HL-60 (cell line): ENCODE measurements at regions not wholly inside any gene's neighbourhood (a gene's known extent, or its start where the extent isn't known, plus 50 kb on each side); places are given as distances from the start of the nearest gene placed in this dataset.

Experiments used
- POLR2AphosphoS5 ChIP-seq: IDR thresholded peaks from 2 replicates; pipeline ENCODE4 v1.6.1; 2012; ENCODE audit warnings: low read depth
- SPI1 ChIP-seq: IDR thresholded peaks from 2 replicates; pipeline ENCODE4 v1.6.1; 2012; ENCODE audit warnings: low read depth, mild to moderate bottlenecking, borderline replicate concordance
- TF ChIP-seq, protein P1 (sequence below): IDR thresholded peaks from one replicate; pipeline ENCODE4 v1.5.1; 2011; ENCODE audit warnings: low read length, control low read depth, inconsistent platforms; ENCODE audit not compliant: insufficient read depth
- TF ChIP-seq, protein P2 (sequence below): IDR thresholded peaks from 2 replicates; pipeline ENCODE4 v1.6.1; 2012; ENCODE audit warnings: low read depth; ENCODE audit not compliant: insufficient replicate concordance

DNA sequence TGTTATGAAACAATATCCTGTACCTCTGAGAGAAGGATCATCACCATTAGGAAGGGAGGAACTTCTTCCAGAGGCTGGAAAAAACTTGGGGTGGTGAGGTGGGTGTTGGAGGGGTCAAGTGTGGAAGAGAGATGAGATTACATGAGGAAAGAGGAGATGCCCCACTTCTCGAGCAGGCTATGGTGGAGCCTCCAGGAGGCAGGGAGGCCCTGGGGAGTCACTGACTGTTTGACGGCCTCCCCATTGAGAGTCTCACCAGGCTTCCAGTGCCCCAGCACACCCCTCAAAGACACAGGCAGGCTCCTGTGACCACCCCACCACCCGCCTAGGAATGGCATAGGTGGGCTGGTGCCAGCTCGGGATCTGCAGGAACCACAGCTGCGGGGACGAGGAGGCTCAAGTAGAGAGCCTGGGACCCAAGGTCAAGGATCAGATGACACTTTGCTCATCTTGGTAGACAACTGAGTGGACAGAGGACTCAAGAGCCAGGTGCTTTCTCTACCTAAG lies 185.3 kb upstream of the GDF10 start:
- TF ChIP-seq POLR2AphosphoS5 (no peak), SPI1 (no peak)
- TF ChIP-seq, protein P1, sequence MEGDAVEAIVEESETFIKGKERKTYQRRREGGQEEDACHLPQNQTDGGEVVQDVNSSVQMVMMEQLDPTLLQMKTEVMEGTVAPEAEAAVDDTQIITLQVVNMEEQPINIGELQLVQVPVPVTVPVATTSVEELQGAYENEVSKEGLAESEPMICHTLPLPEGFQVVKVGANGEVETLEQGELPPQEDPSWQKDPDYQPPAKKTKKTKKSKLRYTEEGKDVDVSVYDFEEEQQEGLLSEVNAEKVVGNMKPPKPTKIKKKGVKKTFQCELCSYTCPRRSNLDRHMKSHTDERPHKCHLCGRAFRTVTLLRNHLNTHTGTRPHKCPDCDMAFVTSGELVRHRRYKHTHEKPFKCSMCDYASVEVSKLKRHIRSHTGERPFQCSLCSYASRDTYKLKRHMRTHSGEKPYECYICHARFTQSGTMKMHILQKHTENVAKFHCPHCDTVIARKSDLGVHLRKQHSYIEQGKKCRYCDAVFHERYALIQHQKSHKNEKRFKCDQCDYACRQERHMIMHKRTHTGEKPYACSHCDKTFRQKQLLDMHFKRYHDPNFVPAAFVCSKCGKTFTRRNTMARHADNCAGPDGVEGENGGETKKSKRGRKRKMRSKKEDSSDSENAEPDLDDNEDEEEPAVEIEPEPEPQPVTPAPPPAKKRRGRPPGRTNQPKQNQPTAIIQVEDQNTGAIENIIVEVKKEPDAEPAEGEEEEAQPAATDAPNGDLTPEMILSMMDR, result no peak
- TF ChIP-seq, protein P2, sequence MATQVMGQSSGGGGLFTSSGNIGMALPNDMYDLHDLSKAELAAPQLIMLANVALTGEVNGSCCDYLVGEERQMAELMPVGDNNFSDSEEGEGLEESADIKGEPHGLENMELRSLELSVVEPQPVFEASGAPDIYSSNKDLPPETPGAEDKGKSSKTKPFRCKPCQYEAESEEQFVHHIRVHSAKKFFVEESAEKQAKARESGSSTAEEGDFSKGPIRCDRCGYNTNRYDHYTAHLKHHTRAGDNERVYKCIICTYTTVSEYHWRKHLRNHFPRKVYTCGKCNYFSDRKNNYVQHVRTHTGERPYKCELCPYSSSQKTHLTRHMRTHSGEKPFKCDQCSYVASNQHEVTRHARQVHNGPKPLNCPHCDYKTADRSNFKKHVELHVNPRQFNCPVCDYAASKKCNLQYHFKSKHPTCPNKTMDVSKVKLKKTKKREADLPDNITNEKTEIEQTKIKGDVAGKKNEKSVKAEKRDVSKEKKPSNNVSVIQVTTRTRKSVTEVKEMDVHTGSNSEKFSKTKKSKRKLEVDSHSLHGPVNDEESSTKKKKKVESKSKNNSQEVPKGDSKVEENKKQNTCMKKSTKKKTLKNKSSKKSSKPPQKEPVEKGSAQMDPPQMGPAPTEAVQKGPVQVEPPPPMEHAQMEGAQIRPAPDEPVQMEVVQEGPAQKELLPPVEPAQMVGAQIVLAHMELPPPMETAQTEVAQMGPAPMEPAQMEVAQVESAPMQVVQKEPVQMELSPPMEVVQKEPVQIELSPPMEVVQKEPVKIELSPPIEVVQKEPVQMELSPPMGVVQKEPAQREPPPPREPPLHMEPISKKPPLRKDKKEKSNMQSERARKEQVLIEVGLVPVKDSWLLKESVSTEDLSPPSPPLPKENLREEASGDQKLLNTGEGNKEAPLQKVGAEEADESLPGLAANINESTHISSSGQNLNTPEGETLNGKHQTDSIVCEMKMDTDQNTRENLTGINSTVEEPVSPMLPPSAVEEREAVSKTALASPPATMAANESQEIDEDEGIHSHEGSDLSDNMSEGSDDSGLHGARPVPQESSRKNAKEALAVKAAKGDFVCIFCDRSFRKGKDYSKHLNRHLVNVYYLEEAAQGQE, result no peak
